Breast epithelium (tissue), 3 donors: ENCODE measurements at regions not wholly inside any gene's neighbourhood (a gene's known extent, or its start where the extent isn't known, plus 50 kb on each side); places are given as distances from the start of the nearest gene placed in this dataset.

ENCODE experiments used
- CTCF ChIP-seq, 3 donors: fragments of 450-650 bp; IDR thresholded peaks; one replicate each; pipeline ENCODE4 v1.5.1; 2016 to 2017; ENCODE audit warnings: antibody characterized with exemption in 3 of 3, mild to moderate bottlenecking in 3 of 3, moderate library complexity in 3 of 3
- POLR2A ChIP-seq: fragments of 450-650 bp; IDR thresholded peaks from one replicate; pipeline ENCODE4 v1.6.1; 2016; ENCODE audit warnings: antibody characterized with exemption, mild to moderate bottlenecking, moderate library complexity
- POLR2AphosphoS5 ChIP-seq, 3 donors: sonication (generic); formaldehyde crosslinking; IDR thresholded peaks; one replicate each; pipeline ENCODE4 v1.6.1; 2017; ENCODE audit warnings: antibody characterized with exemption in 3 of 3

DNA sequence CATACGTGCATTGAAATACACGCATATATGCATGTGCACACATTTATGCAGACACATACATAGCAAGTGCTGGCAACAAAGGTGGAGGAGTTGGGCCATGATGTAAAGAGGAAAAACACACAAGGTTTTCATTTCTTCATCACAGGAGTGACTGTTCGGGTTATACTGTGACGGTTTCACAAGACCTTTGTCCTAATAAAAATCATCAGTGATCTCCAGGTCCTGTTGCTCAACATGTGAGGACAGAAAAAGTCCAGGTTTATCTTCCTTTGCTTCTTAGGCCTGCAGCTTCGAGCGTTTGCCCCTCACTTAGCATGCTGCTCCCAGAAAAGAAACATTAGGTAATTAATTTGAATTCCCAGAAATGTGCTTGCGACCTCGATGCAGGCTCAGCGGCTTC lies 1260.0 kb upstream of the TMEM132C start:
- TF ChIP-seq CTCF (IDR thresholded peaks at IDR 0.05), result no peak
- TF ChIP-seq POLR2AphosphoS5 (IDR thresholded peaks at IDR 0.05), result no peak
- TF ChIP-seq POLR2A, result no peak
